Activated CD8-positive, alpha-beta memory T cell treated with anti-CD3 and anti-CD28 coated beads for 36 hours (primary cell): ENCODE measurements at regions not wholly inside any gene's neighbourhood (a gene's known extent, or its start where the extent isn't known, plus 50 kb on each side); places are given as distances from the start of the nearest gene placed in this dataset.
"Not testable (repeated sequence)": the region's sequence is repeated elsewhere in the genome, so short reads cannot be mapped to it uniquely, and the experiment has no call there.

ENCODE experiments used
- CTCF ChIA-PET: fragments of 350-600 bp; sonication (Branson Sonifier 250); formaldehyde crosslinking; loops from one replicate; lab custom pipeline; 2021; ENCODE audit warnings: antibody characterized with exemption; lab: Charles Lee
- POLR2A ChIA-PET: fragments of 350-600 bp; sonication (Branson Sonifier 250); formaldehyde crosslinking; loops from one replicate; lab custom pipeline; 2021; ENCODE audit warnings: antibody characterized with exemption; lab: Charles Lee

- ChIA-PET POLR2A (no interaction called here), CTCF (no interaction called here)
These were observed 106.7 kb downstream of the FAM174A start for GRCh38 chr5:100641833-100642232.

- CTCF ChIA-PET, result no interaction called here
- POLR2A ChIA-PET, result no interaction called here
These were observed 108.3 kb downstream of the FAM174A start for GRCh38 chr5:100643473-100643872.

- ChIA-PET CTCF (no interaction called here), POLR2A (interaction anchor here (0.8 kb wide), 1 partner anchor 350 kb away, joined by 3 read pairs; no protein-coding TSS in a partner anchor)
These were observed 109.0 kb downstream of the FAM174A start for GRCh38 chr5:100644185-100644584.

- ChIA-PET CTCF (no interaction called here), POLR2A (no interaction called here)
These were observed 109.6 kb downstream of the FAM174A start for GRCh38 chr5:100644776-100645175.

- CTCF ChIA-PET, result no interaction called here
- POLR2A ChIA-PET, result no interaction called here
These were observed 110.8 kb downstream of the FAM174A start for GRCh38 chr5:100646011-100646410.

- ChIA-PET CTCF (no interaction called here), POLR2A (no interaction called here)
These were observed 111.5 kb downstream of the FAM174A start for GRCh38 chr5:100646691-100647090.

- POLR2A ChIA-PET, result no interaction called here
- CTCF ChIA-PET, result no interaction called here
These were observed 112.5 kb downstream of the FAM174A start for GRCh38 chr5:100647461-100648230.

GRCh38 chr5:100654895-100655294, 119.7 kb downstream of the FAM174A start:
- CTCF ChIA-PET, result no interaction called here
- POLR2A ChIA-PET, result no interaction called here

GRCh38 chr5:100656771-100657170, 121.6 kb downstream of the FAM174A start:
- CTCF ChIA-PET, result not testable (repeated sequence)
- POLR2A ChIA-PET, result interaction anchor here (0.6 kb wide), 1 partner anchor 107 kb away, joined by 4 read pairs; no protein-coding TSS in a partner anchor

GRCh38 chr5:100659080-100659795, 124.1 kb downstream of the FAM174A start:
- CTCF ChIA-PET, result no interaction called here
- POLR2A ChIA-PET, result no interaction called here

- POLR2A ChIA-PET, result no interaction called here
- CTCF ChIA-PET, result no interaction called here
These were observed 129.0 kb downstream of the FAM174A start for GRCh38 chr5:100664140-100664539.

- CTCF ChIA-PET, result no interaction called here
- POLR2A ChIA-PET, result no interaction called here
These were observed 132.0 kb downstream of the FAM174A start for GRCh38 chr5:100667161-100667630.

GRCh38 chr5:100668511-100668910, 133.3 kb downstream of the FAM174A start:
- ChIA-PET CTCF (no interaction called here), POLR2A (no interaction called here)

GRCh38 chr5:100676817-100677631, 141.8 kb downstream of the FAM174A start:
- ChIA-PET POLR2A (no interaction called here), CTCF (no interaction called here)

GRCh38 chr5:100682625-100683024, 147.5 kb downstream of the FAM174A start:
- CTCF ChIA-PET, result no interaction called here
- POLR2A ChIA-PET, result no interaction called here

GRCh38 chr5:100683881-100684280, 148.7 kb downstream of the FAM174A start:
- ChIA-PET POLR2A (no interaction called here), CTCF (no interaction called here)

GRCh38 chr5:100685122-100685521, 149.9 kb downstream of the FAM174A start:
- POLR2A ChIA-PET, CTCF ChIA-PET: not testable (repeated sequence)

- CTCF ChIA-PET, POLR2A ChIA-PET: not testable (repeated sequence)
These were observed 153.7 kb downstream of the FAM174A start for GRCh38 chr5:100688834-100689233.

- CTCF ChIA-PET, result interaction anchor here (0.6 kb wide), 1 partner anchor 162 kb away, joined by 3 read pairs; no protein-coding TSS in a partner anchor
- POLR2A ChIA-PET, result no interaction called here
These were observed 154.9 kb downstream of the FAM174A start for GRCh38 chr5:100690036-100690560.

- CTCF ChIA-PET, result no interaction called here
- POLR2A ChIA-PET, result no interaction called here
These were observed 155.9 kb downstream of the FAM174A start for GRCh38 chr5:100691085-100691484.
